SK-N-SH treated with all-trans-retinoic acid at 6 μM for 48 hours (cell line): ENCODE measurements at regions not wholly inside any gene's neighbourhood (a gene's known extent, or its start where the extent isn't known, plus 50 kb on each side); places are given as distances from the start of the nearest gene placed in this dataset.

Experiments used
- ARNTL ChIP-seq: fragments of 450-650 bp; formaldehyde crosslinking; IDR thresholded peaks from 2 replicates; pipeline ENCODE4 v1.5.0; 2020; ENCODE audit warnings: low read depth, mild to moderate bottlenecking, moderate library complexity, borderline replicate concordance
- RARB ChIP-seq: fragments of 250-450 bp; sonication (Bioruptor Pico); IDR thresholded peaks from 2 replicates; pipeline ENCODE4 v1.8.0; 2021; ENCODE audit warnings: mild to moderate bottlenecking, moderate library complexity
- TCF4 ChIP-seq: fragments of 250-450 bp; sonication (Bioruptor Pico); IDR thresholded peaks from 2 replicates; pipeline ENCODE4 v1.8.0; 2021; ENCODE audit warnings: mild to moderate bottlenecking, moderate library complexity, borderline replicate concordance
- TOX ChIP-seq: fragments of 250-450 bp; sonication (Bioruptor Pico); IDR thresholded peaks from 2 replicates; pipeline ENCODE4 v1.8.0; 2021; ENCODE audit warnings: mild to moderate bottlenecking, moderate library complexity, borderline replicate concordance
- ZFP30 ChIP-seq: fragments of 450-650 bp; formaldehyde crosslinking; IDR thresholded peaks from 2 replicates; pipeline ENCODE4 v1.5.0; 2022; ENCODE audit warnings: mild to moderate bottlenecking, moderate library complexity
- ZNF70 ChIP-seq: fragments of 450-650 bp; formaldehyde crosslinking; IDR thresholded peaks from 2 replicates; pipeline ENCODE4 v1.5.0; 2020; ENCODE audit warnings: mild to moderate bottlenecking, moderate library complexity

DNA sequence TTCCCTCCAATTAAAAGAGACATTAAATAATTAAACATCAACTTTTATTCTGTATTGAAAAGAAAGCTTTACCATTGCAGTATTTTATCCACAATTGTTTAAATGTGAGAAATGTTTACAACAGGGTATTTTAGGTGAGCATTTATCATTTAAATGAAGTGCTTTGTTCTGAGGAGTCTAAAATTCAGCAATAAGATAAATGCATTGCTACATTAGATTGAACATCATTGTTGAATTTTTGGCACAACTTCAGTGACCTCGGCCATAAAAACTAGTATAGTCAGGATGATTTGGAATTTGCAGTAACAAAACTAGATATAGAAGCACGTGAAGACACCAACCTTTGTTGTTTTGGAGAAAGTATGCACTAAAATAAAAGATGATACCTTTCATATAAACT, 692.9 kb downstream of the USP25 start:
- TF ChIP-seq ZFP30 (CRISPR knock-in tag) (no peak), TOX (CRISPR knock-in tag) (no peak), TCF4 (CRISPR knock-in tag) (no peak), ZNF70 (CRISPR knock-in tag) (no peak), ARNTL (no peak), RARB (no peak)
